H1 (cell line): ENCODE measurements at regions not wholly inside any gene's neighbourhood (a gene's known extent, or its start where the extent isn't known, plus 50 kb on each side); places are given as distances from the start of the nearest gene placed in this dataset.

Source experiments
- GABPA ChIP-seq: IDR thresholded peaks from 2 replicates; pipeline ENCODE4 v1.6.1; 2011; ENCODE audit warnings: mild to moderate bottlenecking, low read length, moderate library complexity, borderline replicate concordance; ENCODE audit not compliant: insufficient read depth
- GTF2F1 ChIP-seq: IDR thresholded peaks from 2 replicates; pipeline ENCODE4 v1.6.1; 2012; ENCODE audit warnings: low read depth, low read length, improper control_type of control experiment, borderline replicate concordance
- SP1 ChIP-seq: IDR thresholded peaks from 2 replicates; pipeline ENCODE4 v1.6.1; 2011; ENCODE audit warnings: low read depth, low read length
- TAF1 ChIP-seq: IDR thresholded peaks from 2 replicates; pipeline ENCODE4 v1.6.1; 2011; ENCODE audit warnings: mild to moderate bottlenecking, low read depth, low read length

GRCh38 chr6:16823718-16824352 lies 62.6 kb upstream of the ATXN1 start (continued):
- TF ChIP-seq GABPA (no peak), SP1 (no peak), TAF1 (no peak), GTF2F1 (no peak)
